Right lobe of liver (tissue), 4 donors: ENCODE measurements at regions not wholly inside any gene's neighbourhood (a gene's known extent, or its start where the extent isn't known, plus 50 kb on each side); places are given as distances from the start of the nearest gene placed in this dataset.

Source experiments
- POLR2A ChIP-seq: fragments of 450-650 bp; IDR thresholded peaks from one replicate; pipeline ENCODE4 v1.6.1; 2017; ENCODE audit warnings: antibody characterized with exemption, mild to moderate bottlenecking
- TF ChIP-seq, protein P1 (sequence below), 4 donors: fragments of 200-600 bp in 3 of 4; fragments of 450-650 bp in 1 of 4; IDR thresholded peaks; one replicate each; pipeline versions ENCODE4 v1.5.1 to v1.8.0; 2016 to 2022; ENCODE audit warnings: antibody characterized with exemption in 4 of 4, mild to moderate bottlenecking in 2 of 4
- donor health status: DM: no; HTN: no; CAD: no.
- donor health status: DM: no; HTN: no; CAD: no.
- donor health status: DM: no; HTN: yes; CAD: no.

DNA sequence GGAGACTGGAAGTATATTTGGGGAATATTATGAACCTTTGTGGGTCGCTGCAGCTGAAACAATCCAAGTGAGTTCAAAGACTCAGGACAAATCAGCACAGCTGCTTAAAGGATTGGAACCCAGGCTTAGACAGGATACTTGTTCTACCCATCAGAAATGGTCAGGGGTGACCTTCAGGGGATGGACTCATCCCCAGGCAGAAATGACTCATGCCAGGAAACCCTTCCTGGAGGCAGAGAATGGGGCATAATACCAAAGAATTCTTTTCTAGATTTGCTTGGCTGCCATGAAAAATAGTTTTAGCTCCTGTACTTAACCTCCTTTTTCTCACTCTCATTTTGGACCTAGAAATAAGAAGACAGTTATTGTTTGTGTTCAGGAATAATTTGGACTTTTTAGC, 425.5 kb downstream of the TSN start:
- TF ChIP-seq, protein P1, sequence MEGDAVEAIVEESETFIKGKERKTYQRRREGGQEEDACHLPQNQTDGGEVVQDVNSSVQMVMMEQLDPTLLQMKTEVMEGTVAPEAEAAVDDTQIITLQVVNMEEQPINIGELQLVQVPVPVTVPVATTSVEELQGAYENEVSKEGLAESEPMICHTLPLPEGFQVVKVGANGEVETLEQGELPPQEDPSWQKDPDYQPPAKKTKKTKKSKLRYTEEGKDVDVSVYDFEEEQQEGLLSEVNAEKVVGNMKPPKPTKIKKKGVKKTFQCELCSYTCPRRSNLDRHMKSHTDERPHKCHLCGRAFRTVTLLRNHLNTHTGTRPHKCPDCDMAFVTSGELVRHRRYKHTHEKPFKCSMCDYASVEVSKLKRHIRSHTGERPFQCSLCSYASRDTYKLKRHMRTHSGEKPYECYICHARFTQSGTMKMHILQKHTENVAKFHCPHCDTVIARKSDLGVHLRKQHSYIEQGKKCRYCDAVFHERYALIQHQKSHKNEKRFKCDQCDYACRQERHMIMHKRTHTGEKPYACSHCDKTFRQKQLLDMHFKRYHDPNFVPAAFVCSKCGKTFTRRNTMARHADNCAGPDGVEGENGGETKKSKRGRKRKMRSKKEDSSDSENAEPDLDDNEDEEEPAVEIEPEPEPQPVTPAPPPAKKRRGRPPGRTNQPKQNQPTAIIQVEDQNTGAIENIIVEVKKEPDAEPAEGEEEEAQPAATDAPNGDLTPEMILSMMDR (IDR thresholded peaks at IDR 0.05), result no peak
- no peak for TF ChIP-seq POLR2A
